Suprapubic skin (tissue), 4 donors: ENCODE measurements at regions not wholly inside any gene's neighbourhood (a gene's known extent, or its start where the extent isn't known, plus 50 kb on each side); places are given as distances from the start of the nearest gene placed in this dataset.

Experiments
- POLR2A ChIP-seq, 2 donors: fragments of 450-650 bp; IDR thresholded peaks; one replicate each; pipeline ENCODE4 v1.6.1; 2017; ENCODE audit warnings: antibody characterized with exemption in 2 of 2, mild to moderate bottlenecking in 2 of 2, moderate library complexity in 2 of 2
- POLR2AphosphoS5 ChIP-seq, 3 donors: sonication (generic); formaldehyde crosslinking; IDR thresholded peaks; one replicate each; pipeline ENCODE4 v1.6.1; 2017; ENCODE audit warnings: antibody characterized with exemption in 3 of 3
- TF ChIP-seq, protein P1 (sequence below), 2 donors: fragments of 200-600 bp in 1 of 2; fragments of 450-650 bp in 1 of 2; sonication (generic) in 1 of 2; IDR thresholded peaks; one replicate each; pipeline ENCODE4 v1.5.1; 2016 to 2019; ENCODE audit warnings: antibody characterized with exemption in 2 of 2, mild to moderate bottlenecking in 1 of 2, moderate library complexity in 1 of 2

DNA sequence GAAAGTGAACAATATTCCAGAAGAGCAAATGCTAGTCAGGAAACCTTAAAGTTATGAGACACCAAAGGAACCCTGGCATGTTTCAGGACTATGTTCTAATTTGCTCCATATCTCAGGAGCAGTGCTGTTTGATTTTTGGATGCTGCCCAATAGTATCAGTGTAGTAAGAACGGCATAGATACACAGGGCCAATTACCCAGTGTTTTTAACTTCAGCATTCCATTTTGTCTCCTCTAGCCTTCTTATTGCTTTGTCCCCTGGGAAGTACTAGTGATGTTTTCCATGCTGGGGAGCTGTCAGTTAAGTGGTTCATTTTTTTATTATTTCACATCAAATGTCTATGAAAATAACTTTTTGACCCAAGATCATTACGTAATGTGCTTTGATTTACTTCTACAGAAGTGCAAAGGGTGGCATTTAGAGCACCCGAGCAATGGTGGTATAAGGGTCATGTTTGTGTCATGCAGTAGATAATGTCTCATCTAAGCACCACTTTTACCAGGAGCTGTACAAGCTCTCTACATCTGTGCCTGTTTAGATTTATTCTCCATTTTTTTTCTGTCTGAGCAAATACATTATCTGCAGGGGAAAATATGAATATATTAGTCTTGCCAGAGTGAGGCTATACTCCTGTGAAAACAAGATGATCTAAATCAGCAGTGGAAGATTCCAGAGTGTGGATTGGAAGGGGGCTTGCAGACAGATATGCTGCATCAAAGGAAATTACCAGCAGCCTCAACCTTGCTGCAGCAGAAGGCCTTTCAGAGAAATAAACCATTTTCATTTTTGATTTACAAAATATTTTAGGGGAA lies 198.8 kb upstream of the OPRM1 start:
- no peak for TF ChIP-seq POLR2A (IDR thresholded peaks at IDR 0.05)
- TF ChIP-seq, protein P1, sequence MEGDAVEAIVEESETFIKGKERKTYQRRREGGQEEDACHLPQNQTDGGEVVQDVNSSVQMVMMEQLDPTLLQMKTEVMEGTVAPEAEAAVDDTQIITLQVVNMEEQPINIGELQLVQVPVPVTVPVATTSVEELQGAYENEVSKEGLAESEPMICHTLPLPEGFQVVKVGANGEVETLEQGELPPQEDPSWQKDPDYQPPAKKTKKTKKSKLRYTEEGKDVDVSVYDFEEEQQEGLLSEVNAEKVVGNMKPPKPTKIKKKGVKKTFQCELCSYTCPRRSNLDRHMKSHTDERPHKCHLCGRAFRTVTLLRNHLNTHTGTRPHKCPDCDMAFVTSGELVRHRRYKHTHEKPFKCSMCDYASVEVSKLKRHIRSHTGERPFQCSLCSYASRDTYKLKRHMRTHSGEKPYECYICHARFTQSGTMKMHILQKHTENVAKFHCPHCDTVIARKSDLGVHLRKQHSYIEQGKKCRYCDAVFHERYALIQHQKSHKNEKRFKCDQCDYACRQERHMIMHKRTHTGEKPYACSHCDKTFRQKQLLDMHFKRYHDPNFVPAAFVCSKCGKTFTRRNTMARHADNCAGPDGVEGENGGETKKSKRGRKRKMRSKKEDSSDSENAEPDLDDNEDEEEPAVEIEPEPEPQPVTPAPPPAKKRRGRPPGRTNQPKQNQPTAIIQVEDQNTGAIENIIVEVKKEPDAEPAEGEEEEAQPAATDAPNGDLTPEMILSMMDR (IDR thresholded peaks at IDR 0.05), result no peak
- no peak for TF ChIP-seq POLR2AphosphoS5 (IDR thresholded peaks at IDR 0.05)
